Keratinocyte (primary cell): ENCODE measurements at regions not wholly inside any gene's neighbourhood (a gene's known extent, or its start where the extent isn't known, plus 50 kb on each side); places are given as distances from the start of the nearest gene placed in this dataset.

Source experiments
- DNase-seq: peaks from one replicate; pipeline ENCODE4 v3.0.0-alpha.2; 2011; ENCODE audit warnings: low read depth, missing footprints, low spot score
- FAIRE-seq: peaks from 2 replicates; lab custom pipeline; 2011; peaks lifted over from hg19 to GRCh38; lab: Jason Lieb, UNC
- H2AFZ ChIP-seq: 2 replicates; pipeline ENCODE4 v1.6.0; 2012; ENCODE audit warnings: low read length, control low read depth, inconsistent platforms; ENCODE audit not compliant: control insufficient read depth
- H3K27ac ChIP-seq: 2 replicates; pipeline ENCODE4 v1.5.1; 2011; ENCODE audit warnings: low read length; ENCODE audit not compliant: control insufficient read depth, insufficient read depth
- H3K27me3 ChIP-seq: 3 replicates; pipeline ENCODE4 v1.6.0; 2011; ENCODE audit warnings: low read length; ENCODE audit not compliant: control insufficient read depth, insufficient read depth; ENCODE audit errors: extremely low read depth
- H3K36me3 ChIP-seq, 2 experiments: 2 replicates in 1 of 2; 3 replicates in 1 of 2; pipeline ENCODE4 v1.5.1; 2011; ENCODE audit warnings: low read length in 2 of 2, mild to moderate bottlenecking in 1 of 2; ENCODE audit not compliant: control insufficient read depth in 2 of 2, insufficient read depth in 2 of 2; ENCODE audit errors: extremely low read depth in 1 of 2
- H3K4me1 ChIP-seq: 3 replicates; pipeline ENCODE4 v1.5.1; 2011; ENCODE audit warnings: low read length; ENCODE audit not compliant: control insufficient read depth, insufficient read depth; ENCODE audit errors: extremely low read depth
- H3K4me2 ChIP-seq: 3 replicates; pipeline ENCODE4 v1.6.0; 2011; ENCODE audit warnings: low read depth, low read length; ENCODE audit not compliant: control insufficient read depth, insufficient read depth; ENCODE audit errors: extremely low read depth
- H3K4me3 ChIP-seq, 3 experiments: fragments of 200-600 bp in 1 of 3; sonication (generic) in 1 of 3; 2 replicates in 2 of 3; 3 replicates in 1 of 3; pipeline ENCODE4 v1.5.1; 2011 to 2016; ENCODE audit warnings: low read length in 3 of 3, mild to moderate bottlenecking in 3 of 3, control low read depth in 2 of 3, inconsistent platforms in 1 of 3, low read depth in 1 of 3, mixed read lengths in 1 of 3, mixed run types in 1 of 3, moderate library complexity in 1 of 3; ENCODE audit not compliant: control insufficient read depth in 2 of 3, insufficient read depth in 2 of 3; ENCODE audit errors: extremely low read depth in 1 of 3
- H3K79me2 ChIP-seq: 2 replicates; pipeline ENCODE4 v1.6.0; 2012; ENCODE audit warnings: low read length; ENCODE audit not compliant: control insufficient read depth, insufficient read depth
- H3K9ac ChIP-seq: 3 replicates; pipeline ENCODE4 v1.6.0; 2011; ENCODE audit warnings: low read length; ENCODE audit not compliant: control insufficient read depth, insufficient read depth; ENCODE audit errors: extremely low read depth
- H3K9me1 ChIP-seq: 3 replicates; pipeline ENCODE4 v1.6.0; 2011; ENCODE audit warnings: low read length; ENCODE audit not compliant: control insufficient read depth, insufficient read depth; ENCODE audit errors: extremely low read depth
- H3K9me3 ChIP-seq: 2 replicates; pipeline ENCODE4 v1.5.1; 2012; ENCODE audit warnings: low read depth, low read length; ENCODE audit not compliant: control insufficient read depth
- H4K20me1 ChIP-seq: 3 replicates; pipeline ENCODE4 v1.6.0; 2011; ENCODE audit warnings: low read length; ENCODE audit not compliant: control insufficient read depth, insufficient read depth; ENCODE audit errors: extremely low read depth
- EZH2 ChIP-seq: IDR thresholded peaks from one replicate; pipeline ENCODE4 v1.6.1; 2012; ENCODE audit warnings: inconsistent platforms, mild to moderate bottlenecking, low read length, moderate library complexity
- dilution Hi-C: fragments of 300-500 bp; cut with MboI; formaldehyde crosslinking; loops from one replicate; pipeline ENCODE4 v1.7.0; 2020; ENCODE audit warnings: low sequenced_read_pairs; ENCODE audit not compliant: extremely low pct_ligation_motif_present
- TF ChIP-seq, protein P1 (sequence below), 3 experiments: IDR thresholded peaks in 1 of 3; conservative IDR thresholded peaks in 1 of 3; optimal IDR thresholded peaks in 1 of 3; 2 replicates in 2 of 3; 3 replicates in 1 of 3; pipeline versions ENCODE3 to v1.5.1; 2011; ENCODE audit warnings: low read length in 3 of 3, mild to moderate bottlenecking in 3 of 3, moderate library complexity in 2 of 3, control low read depth in 1 of 3, inconsistent platforms in 1 of 3; ENCODE audit not compliant: insufficient read depth in 2 of 3; ENCODE audit errors: extremely low read depth in 1 of 3

- Histone ChIP-seq H3K4me3 (no peak overlapping the region), H3K27ac (no peak overlapping the region), H3K79me2 (no peaks in the 10 kb centered on the region), H3K4me2 (no peak overlapping the region), H2AFZ (no peak overlapping the region), H3K4me1 (no peaks in the 10 kb centered on the region), H3K9me3 (no peaks in the 10 kb centered on the region), H3K9ac (no peak overlapping the region), H4K20me1 (no peaks in the 10 kb centered on the region), H3K36me3 (no peaks in the 10 kb centered on the region), H3K9me1 (no peaks in the 10 kb centered on the region), H3K27me3 (no peaks in the 10 kb centered on the region)
- dilution Hi-C loops: no loop called here
- TF ChIP-seq, protein P1, sequence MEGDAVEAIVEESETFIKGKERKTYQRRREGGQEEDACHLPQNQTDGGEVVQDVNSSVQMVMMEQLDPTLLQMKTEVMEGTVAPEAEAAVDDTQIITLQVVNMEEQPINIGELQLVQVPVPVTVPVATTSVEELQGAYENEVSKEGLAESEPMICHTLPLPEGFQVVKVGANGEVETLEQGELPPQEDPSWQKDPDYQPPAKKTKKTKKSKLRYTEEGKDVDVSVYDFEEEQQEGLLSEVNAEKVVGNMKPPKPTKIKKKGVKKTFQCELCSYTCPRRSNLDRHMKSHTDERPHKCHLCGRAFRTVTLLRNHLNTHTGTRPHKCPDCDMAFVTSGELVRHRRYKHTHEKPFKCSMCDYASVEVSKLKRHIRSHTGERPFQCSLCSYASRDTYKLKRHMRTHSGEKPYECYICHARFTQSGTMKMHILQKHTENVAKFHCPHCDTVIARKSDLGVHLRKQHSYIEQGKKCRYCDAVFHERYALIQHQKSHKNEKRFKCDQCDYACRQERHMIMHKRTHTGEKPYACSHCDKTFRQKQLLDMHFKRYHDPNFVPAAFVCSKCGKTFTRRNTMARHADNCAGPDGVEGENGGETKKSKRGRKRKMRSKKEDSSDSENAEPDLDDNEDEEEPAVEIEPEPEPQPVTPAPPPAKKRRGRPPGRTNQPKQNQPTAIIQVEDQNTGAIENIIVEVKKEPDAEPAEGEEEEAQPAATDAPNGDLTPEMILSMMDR (optimal IDR thresholded peaks at IDR 0.05 in 1 of 3, IDR thresholded peaks at IDR 0.05 in 1 of 3, conservative IDR thresholded peaks at IDR 0.05 in 1 of 3; ENCODE audit: extremely low read depth in 1 of 3, insufficient read depth in 2 of 3, low read length in 3 of 3): no peak
- TF ChIP-seq EZH2: no peak
- DNase-seq (no peak), FAIRE-seq (no peak)
These were observed 96.4 kb upstream of the PDE5A start for GRCh38 chr4:119725011-119725410.

DNA sequence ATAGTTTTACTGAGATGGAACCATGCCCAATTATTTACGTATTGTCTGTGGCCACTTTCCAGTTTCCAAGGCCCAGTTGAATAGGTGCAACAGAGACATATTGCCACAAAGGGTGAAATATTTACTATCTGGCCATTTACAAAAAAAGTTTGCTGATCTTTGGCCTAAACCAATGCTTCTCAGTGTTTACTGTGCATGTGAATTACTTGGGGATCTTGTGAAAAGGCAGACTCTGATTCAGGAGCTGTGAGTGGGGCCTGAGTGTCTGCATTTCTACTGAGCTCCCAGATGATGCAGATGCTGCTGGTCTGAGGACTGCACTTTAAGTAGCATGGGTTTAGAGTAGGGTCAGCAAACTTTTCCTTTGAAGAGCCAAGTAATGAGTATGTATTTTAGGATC, 94.1 kb upstream of the PDE5A start:
- Histone ChIP-seq H3K9me1 (no peaks in the 10 kb centered on the region), H3K4me1 (no peaks in the 10 kb centered on the region), H3K9ac (no peak overlapping the region), H3K4me2 (no peak overlapping the region), H3K4me3 (no peak overlapping the region), H3K79me2 (no peaks in the 10 kb centered on the region), H3K27ac (no peak overlapping the region), H3K27me3 (no peaks in the 10 kb centered on the region), H3K36me3 (no peaks in the 10 kb centered on the region), H4K20me1 (no peaks in the 10 kb centered on the region), H2AFZ (no peak overlapping the region), H3K9me3 (no peaks in the 10 kb centered on the region)
- no peak for DNase-seq
- dilution Hi-C loops: no loop called here
- FAIRE-seq: no peak
- TF ChIP-seq, protein P1 (optimal IDR thresholded peaks at IDR 0.05 in 1 of 3, IDR thresholded peaks at IDR 0.05 in 1 of 3, conservative IDR thresholded peaks at IDR 0.05 in 1 of 3; ENCODE audit: extremely low read depth in 1 of 3, insufficient read depth in 2 of 3, low read length in 3 of 3): no peak
- no peak for TF ChIP-seq EZH2
